PC-3 (cell line): ENCODE measurements at regions not wholly inside any gene's neighbourhood (a gene's known extent, or its start where the extent isn't known, plus 50 kb on each side); places are given as distances from the start of the nearest gene placed in this dataset.
"Not testable (repeated sequence)": the region's sequence is repeated elsewhere in the genome, so short reads cannot be mapped to it uniquely, and the experiment has no call there.

Source experiments
- CTCF ChIP-seq: fragments of 300-600 bp; sonication (generic); conservative IDR thresholded peaks from 2 replicates; pipeline ENCODE4 v1.5.1; 2017; ENCODE audit warnings: antibody characterized with exemption, low read depth, mild to moderate bottlenecking, low read length
- EZH2 ChIP-seq: fragments of 300-600 bp; sonication (generic); IDR thresholded peaks from one replicate; pipeline ENCODE4 v1.6.1; 2017; ENCODE audit warnings: antibody characterized with exemption, mild to moderate bottlenecking, low read length; ENCODE audit not compliant: unreplicated experiment
- EZH2phosphoT487 ChIP-seq: fragments of 300-600 bp; sonication (generic); IDR thresholded peaks from 2 replicates; pipeline ENCODE4 v1.6.1; 2018; ENCODE audit warnings: mild to moderate bottlenecking, antibody characterized with exemption, low read length, borderline replicate concordance

- not testable (repeated sequence) for TF ChIP-seq CTCF, EZH2, EZH2phosphoT487
Observed at GRCh38 chr9:42379602-42380001, 196.1 kb downstream of the SPATA31A6 start.
